Stimulated activated naive B cell treated with anti-CD40 and anti-IgM and Interleukin-4, amounts not matched to agents 10 μg/mL and 1 μg/mL and 100 μg/mL, for 72 hours (primary cell): ENCODE measurements at regions not wholly inside any gene's neighbourhood (a gene's known extent, or its start where the extent isn't known, plus 50 kb on each side); places are given as distances from the start of the nearest gene placed in this dataset.
"Not testable (repeated sequence)": the region's sequence is repeated elsewhere in the genome, so short reads cannot be mapped to it uniquely, and the experiment has no call there.

Experiments
- ATAC-seq, 2 donors: fragments of 150-1000 bp; cut with Tn5 transposase; replicated peaks; 2 replicates each; pipeline ENCODE4 v1.10.0; 2021; ENCODE audit warnings: moderate library complexity in 1 of 2
- DNase-seq: peaks from one replicate; pipeline ENCODE4 v3.0.0; 2021
- H3K27ac Mint-ChIP-seq: one replicate; pipeline ENCODE4 v1.8.0; 2022; ENCODE audit warnings: mild to moderate bottlenecking, mixed read lengths
- H3K27me3 Mint-ChIP-seq, 2 donors: one replicate each; pipeline ENCODE4 v1.8.0; 2022; ENCODE audit warnings: mixed read lengths in 2 of 2
- H3K36me3 Mint-ChIP-seq, 2 donors: one replicate each; pipeline ENCODE4 v1.8.0; 2022; ENCODE audit warnings: mixed read lengths in 2 of 2, mild to moderate bottlenecking in 1 of 2
- H3K4me1 Mint-ChIP-seq, 2 donors: one replicate each; pipeline ENCODE4 v1.8.0; 2022; ENCODE audit warnings: mixed read lengths in 2 of 2, mild to moderate bottlenecking in 1 of 2
- H3K4me3 Mint-ChIP-seq, 2 donors: one replicate each; pipeline ENCODE4 v1.8.0; 2022; ENCODE audit warnings: mild to moderate bottlenecking in 2 of 2, mixed read lengths in 2 of 2, moderate library complexity in 1 of 2
- H3K9me3 Mint-ChIP-seq, 2 donors: one replicate each; pipeline ENCODE4 v1.8.0; 2022; ENCODE audit warnings: mixed read lengths in 2 of 2, mild to moderate bottlenecking in 1 of 2

GRCh38 chr10:21036757-21037156 lies 139.6 kb upstream of the NEBL start:
- H3K27me3 Mint-ChIP-seq: no peaks in the 10 kb centered on the region
- no peaks in the 10 kb centered on the region for H3K4me1 Mint-ChIP-seq
- H3K36me3 Mint-ChIP-seq: no peaks in the 10 kb centered on the region
- ATAC-seq (no peak), DNase-seq (no peak)
- H3K27ac Mint-ChIP-seq: no peak overlapping the region
- peaks cover 0 to 4% of the 10 kb centered on the region in 2 donors for H3K9me3 Mint-ChIP-seq
- no peak overlapping the region for H3K4me3 Mint-ChIP-seq

- not testable (repeated sequence) for H3K36me3 Mint-ChIP-seq, DNase-seq, ATAC-seq, H3K27me3 Mint-ChIP-seq, H3K9me3 Mint-ChIP-seq, H3K4me1 Mint-ChIP-seq, H3K4me3 Mint-ChIP-seq, H3K27ac Mint-ChIP-seq
Measured at GRCh38 chr10:21034770-21035169, 137.7 kb upstream of the NEBL start.

- H3K9me3 Mint-ChIP-seq: peaks cover 5 to 9% of the 10 kb centered on the region in 2 donors
- H3K27ac Mint-ChIP-seq: no peak overlapping the region
- H3K27me3 Mint-ChIP-seq: peaks cover 0 to 5% of the 10 kb centered on the region in 2 donors
- no peak overlapping the region for H3K4me3 Mint-ChIP-seq
- H3K4me1 Mint-ChIP-seq: no peaks in the 10 kb centered on the region
- no peaks in the 10 kb centered on the region for H3K36me3 Mint-ChIP-seq
- no peak for DNase-seq
- no peak for ATAC-seq
Measured at GRCh38 chr10:21034241-21034640, 137.1 kb upstream of the NEBL start.

GRCh38 chr10:21032587-21033319 lies 135.6 kb upstream of the NEBL start:
- peaks cover 6 to 7% of the 10 kb centered on the region in 2 donors for H3K9me3 Mint-ChIP-seq
- H3K4me1 Mint-ChIP-seq: no peaks in the 10 kb centered on the region
- no peak overlapping the region for H3K27ac Mint-ChIP-seq
- no peak for DNase-seq
- no peak for ATAC-seq
- H3K36me3 Mint-ChIP-seq: no peaks in the 10 kb centered on the region
- peaks cover 0 to 5% of the 10 kb centered on the region in 2 donors for H3K27me3 Mint-ChIP-seq
- H3K4me3 Mint-ChIP-seq: no peak overlapping the region

GRCh38 chr10:21031232-21031795 lies 134.2 kb upstream of the NEBL start:
- peaks cover 0 to 5% of the 10 kb centered on the region in 2 donors for H3K27me3 Mint-ChIP-seq
- DNase-seq: no peak
- H3K4me3 Mint-ChIP-seq: no peak overlapping the region
- H3K9me3 Mint-ChIP-seq: peaks cover 6 to 7% of the 10 kb centered on the region in 2 donors
- ATAC-seq: no peak
- no peaks in the 10 kb centered on the region for H3K36me3 Mint-ChIP-seq
- H3K27ac Mint-ChIP-seq: no peak overlapping the region
- H3K4me1 Mint-ChIP-seq: no peaks in the 10 kb centered on the region

- no peak for DNase-seq
Measured at GRCh38 chr10:21030091-21030490, 133.0 kb upstream of the NEBL start.

GRCh38 chr10:21022821-21023220 lies 125.7 kb upstream of the NEBL start:
- no peak for DNase-seq
- no peak overlapping the region for H3K27ac Mint-ChIP-seq

More at GRCh38 chr10:21030091-21030490, 133.0 kb upstream of the NEBL start:
- Mint-ChIP-seq H3K27me3 (peaks cover 0 to 5% of the 10 kb centered on the region in 2 donors), H3K27ac (no peak overlapping the region), H3K4me3 (no peak overlapping the region), H3K9me3 (peaks cover 6% of the 10 kb centered on the region in 2 donors), H3K36me3 (no peaks in the 10 kb centered on the region), H3K4me1 (no peaks in the 10 kb centered on the region)
- ATAC-seq: no peak

GRCh38 chr10:21021843-21022594 lies 124.9 kb upstream of the NEBL start:
- H3K36me3 Mint-ChIP-seq: no peaks in the 10 kb centered on the region
- ATAC-seq (no peak), DNase-seq (no peak)
- peaks cover 6 to 11% of the 10 kb centered on the region in 2 donors for H3K9me3 Mint-ChIP-seq
- H3K27me3 Mint-ChIP-seq: no peaks in the 10 kb centered on the region
- H3K4me3 Mint-ChIP-seq: no peak overlapping the region
- no peak overlapping the region for H3K27ac Mint-ChIP-seq
- no peaks in the 10 kb centered on the region for H3K4me1 Mint-ChIP-seq

More at GRCh38 chr10:21022821-21023220, 125.7 kb upstream of the NEBL start:
- Mint-ChIP-seq H3K9me3 (peaks cover 6 to 11% of the 10 kb centered on the region in 2 donors), H3K4me3 (no peak overlapping the region), H3K27me3 (no peaks in the 10 kb centered on the region), H3K4me1 (no peaks in the 10 kb centered on the region), H3K36me3 (no peaks in the 10 kb centered on the region)
- no peak for ATAC-seq

GRCh38 chr10:21021231-21021630 lies 124.1 kb upstream of the NEBL start:
- no peak for DNase-seq
- Mint-ChIP-seq H3K4me1 (no peaks in the 10 kb centered on the region), H3K27me3 (no peaks in the 10 kb centered on the region), H3K27ac (no peak overlapping the region), H3K4me3 (no peak overlapping the region), H3K9me3 (peaks cover 6 to 11% of the 10 kb centered on the region in 2 donors), H3K36me3 (no peaks in the 10 kb centered on the region)
- ATAC-seq: no peak

- no peaks in the 10 kb centered on the region for H3K36me3 Mint-ChIP-seq
- H3K27me3 Mint-ChIP-seq: no peaks in the 10 kb centered on the region
- peaks cover 6 to 11% of the 10 kb centered on the region in 2 donors for H3K9me3 Mint-ChIP-seq
- H3K27ac Mint-ChIP-seq: no peak overlapping the region
- no peak overlapping the region for H3K4me3 Mint-ChIP-seq
- ATAC-seq (peak; percentile 38 to 45), DNase-seq (no peak)
- H3K4me1 Mint-ChIP-seq: no peaks in the 10 kb centered on the region
Measured at GRCh38 chr10:21020545-21020944, 123.4 kb upstream of the NEBL start.

- DNase-seq (no peak), ATAC-seq (no peak)
- Mint-ChIP-seq H3K9me3 (peaks cover 6 to 11% of the 10 kb centered on the region in 2 donors), H3K27me3 (no peaks in the 10 kb centered on the region), H3K4me3 (no peak overlapping the region), H3K27ac (no peak overlapping the region), H3K36me3 (no peaks in the 10 kb centered on the region), H3K4me1 (no peaks in the 10 kb centered on the region)
Measured at GRCh38 chr10:21019436-21019835, 122.3 kb upstream of the NEBL start.

- no peaks in the 10 kb centered on the region for H3K4me1 Mint-ChIP-seq
- H3K4me3 Mint-ChIP-seq: no peak overlapping the region
- DNase-seq (no peak), ATAC-seq (no peak)
- no peaks in the 10 kb centered on the region for H3K27me3 Mint-ChIP-seq
- peaks cover 6 to 10% of the 10 kb centered on the region in 2 donors for H3K9me3 Mint-ChIP-seq
- H3K36me3 Mint-ChIP-seq: no peaks in the 10 kb centered on the region
- no peak overlapping the region for H3K27ac Mint-ChIP-seq
Measured at GRCh38 chr10:21015851-21016250, 118.7 kb upstream of the NEBL start.

GRCh38 chr10:21014141-21014540 lies 117.0 kb upstream of the NEBL start:
- Mint-ChIP-seq H3K27me3 (no peaks in the 10 kb centered on the region), H3K4me3 (no peak overlapping the region), H3K27ac (no peak overlapping the region), H3K9me3 (peaks cover 0 to 2% of the 10 kb centered on the region in 2 donors), H3K36me3 (no peaks in the 10 kb centered on the region), H3K4me1 (no peaks in the 10 kb centered on the region)
- DNase-seq (no peak), ATAC-seq (no peak)

GRCh38 chr10:21011433-21012018 lies 114.4 kb upstream of the NEBL start:
- H3K27ac Mint-ChIP-seq: no peak overlapping the region
- H3K27me3 Mint-ChIP-seq: no peaks in the 10 kb centered on the region
- no peak overlapping the region for H3K4me3 Mint-ChIP-seq
- DNase-seq: no peak
- no peak for ATAC-seq
- no peaks in the 10 kb centered on the region for H3K4me1 Mint-ChIP-seq
- no peaks in the 10 kb centered on the region for H3K9me3 Mint-ChIP-seq
- no peaks in the 10 kb centered on the region for H3K36me3 Mint-ChIP-seq
